ENCODE measurements at regions not wholly inside any gene's neighbourhood (a gene's known extent, or its start where the extent isn't known, plus 50 kb on each side); places are given as distances from the start of the nearest gene placed in this dataset.
A peak's percentile ranks its signal among the peaks of the same experiment; 100 is the strongest.
"Not testable (repeated sequence)": the region's sequence is repeated elsewhere in the genome, so short reads cannot be mapped to it uniquely, and the experiment has no call there.

DNA sequence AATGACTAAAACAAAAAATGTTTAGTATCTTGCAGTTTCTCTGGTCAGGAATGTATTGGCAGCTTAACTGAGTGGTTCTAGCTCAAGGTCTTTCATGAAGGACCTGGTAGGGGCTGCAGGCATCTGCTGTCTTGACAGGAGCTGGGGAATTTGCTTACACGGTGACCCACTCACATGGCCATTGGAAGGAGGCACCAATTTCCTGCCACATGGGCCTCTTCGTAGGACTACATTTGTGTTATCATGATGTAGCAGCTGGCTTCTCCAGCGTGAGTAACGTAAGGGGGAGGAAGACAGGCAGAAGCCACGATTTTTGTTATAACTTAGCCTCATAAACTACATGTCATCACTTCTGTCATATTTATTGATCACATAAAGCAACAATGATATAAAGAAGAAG is 376.3 kb downstream of the AMY1C start:
- Histone ChIP-seq H3K27me3 (replicated peaks; ENCODE audit: control insufficient read depth, insufficient read depth, low read length) (no peaks in the 10 kb centered on the region), H3K4me3 (replicated peaks; ENCODE audit: low read depth, low read length) (no peak overlapping the region), H3K36me3 (ENCODE audit: control insufficient read depth, insufficient read depth, low read length) (no peaks in the 10 kb centered on the region)
- TF ChIP-seq, protein P1, sequence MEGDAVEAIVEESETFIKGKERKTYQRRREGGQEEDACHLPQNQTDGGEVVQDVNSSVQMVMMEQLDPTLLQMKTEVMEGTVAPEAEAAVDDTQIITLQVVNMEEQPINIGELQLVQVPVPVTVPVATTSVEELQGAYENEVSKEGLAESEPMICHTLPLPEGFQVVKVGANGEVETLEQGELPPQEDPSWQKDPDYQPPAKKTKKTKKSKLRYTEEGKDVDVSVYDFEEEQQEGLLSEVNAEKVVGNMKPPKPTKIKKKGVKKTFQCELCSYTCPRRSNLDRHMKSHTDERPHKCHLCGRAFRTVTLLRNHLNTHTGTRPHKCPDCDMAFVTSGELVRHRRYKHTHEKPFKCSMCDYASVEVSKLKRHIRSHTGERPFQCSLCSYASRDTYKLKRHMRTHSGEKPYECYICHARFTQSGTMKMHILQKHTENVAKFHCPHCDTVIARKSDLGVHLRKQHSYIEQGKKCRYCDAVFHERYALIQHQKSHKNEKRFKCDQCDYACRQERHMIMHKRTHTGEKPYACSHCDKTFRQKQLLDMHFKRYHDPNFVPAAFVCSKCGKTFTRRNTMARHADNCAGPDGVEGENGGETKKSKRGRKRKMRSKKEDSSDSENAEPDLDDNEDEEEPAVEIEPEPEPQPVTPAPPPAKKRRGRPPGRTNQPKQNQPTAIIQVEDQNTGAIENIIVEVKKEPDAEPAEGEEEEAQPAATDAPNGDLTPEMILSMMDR (IDR thresholded peaks at IDR 0.05; ENCODE audit: insufficient read depth, low read length, poor library complexity, severe bottlenecking): no peak
- no peak for DNase-seq (ENCODE audit: extremely low read depth, insufficient read length)

DNA sequence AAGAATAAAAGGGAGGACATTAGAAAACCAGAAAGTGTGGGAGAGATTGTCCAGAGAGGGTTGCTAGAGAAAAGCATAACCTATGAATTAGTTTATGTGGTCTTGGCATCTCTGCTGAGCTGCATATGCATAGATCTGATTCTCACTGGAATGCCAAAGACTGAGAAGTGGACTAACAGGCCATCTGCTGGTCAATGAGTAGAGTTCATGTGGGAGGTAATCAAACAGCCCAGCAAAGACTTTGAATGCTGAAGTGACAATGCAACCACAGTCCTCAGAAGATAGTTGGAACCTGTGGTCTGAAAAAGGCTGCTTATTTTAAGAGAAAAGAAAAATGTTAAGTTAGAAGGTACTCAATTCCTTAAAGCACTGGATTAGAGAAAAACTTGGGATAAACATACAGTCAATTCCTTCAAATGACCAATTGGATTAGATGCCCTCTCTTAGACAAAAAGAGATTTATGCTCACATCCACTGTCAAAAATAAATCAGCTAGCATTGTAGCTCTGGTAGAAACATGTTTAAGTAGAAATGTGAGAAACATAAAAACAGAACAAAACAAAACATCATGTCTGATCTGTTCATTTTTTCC is 382.8 kb downstream of the AMY1C start:
- DNase-seq (ENCODE audit: extremely low read depth, insufficient read length): no peak
- Histone ChIP-seq H3K4me3 (replicated peaks; ENCODE audit: low read depth, low read length) (no peak overlapping the region), H3K36me3 (ENCODE audit: control insufficient read depth, insufficient read depth, low read length) (no peaks in the 10 kb centered on the region), H3K27me3 (replicated peaks; ENCODE audit: control insufficient read depth, insufficient read depth, low read length) (no peaks in the 10 kb centered on the region)
- TF ChIP-seq, protein P1 (IDR thresholded peaks at IDR 0.05; ENCODE audit: insufficient read depth, low read length, poor library complexity, severe bottlenecking): peak; percentile 40

DNA sequence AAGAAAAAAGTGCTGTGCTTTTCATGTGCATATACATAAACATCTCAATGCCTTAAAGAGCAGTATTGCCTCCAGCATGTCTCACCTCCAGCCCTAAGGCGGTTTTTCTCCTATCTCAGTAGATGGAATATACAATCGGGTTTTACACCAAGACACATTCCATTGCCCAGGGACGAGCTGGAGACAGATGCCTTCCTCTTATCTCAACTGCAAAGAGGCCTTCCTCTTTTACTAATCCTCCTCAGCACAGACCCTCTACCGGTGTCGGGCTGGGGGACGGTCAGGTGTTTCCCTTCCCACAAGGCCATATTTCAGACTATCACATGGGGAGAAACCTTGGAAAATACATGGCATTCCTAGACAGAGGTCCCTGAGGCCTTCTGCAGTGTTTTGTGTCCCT is 385.3 kb downstream of the AMY1C start:
- not testable (repeated sequence) for H3K36me3 ChIP-seq (ENCODE audit: control insufficient read depth, insufficient read depth, low read length); DNase-seq (ENCODE audit: extremely low read depth, insufficient read length); H3K4me3 ChIP-seq (replicated peaks; ENCODE audit: low read depth, low read length); H3K27me3 ChIP-seq (replicated peaks; ENCODE audit: control insufficient read depth, insufficient read depth, low read length)

DNA sequence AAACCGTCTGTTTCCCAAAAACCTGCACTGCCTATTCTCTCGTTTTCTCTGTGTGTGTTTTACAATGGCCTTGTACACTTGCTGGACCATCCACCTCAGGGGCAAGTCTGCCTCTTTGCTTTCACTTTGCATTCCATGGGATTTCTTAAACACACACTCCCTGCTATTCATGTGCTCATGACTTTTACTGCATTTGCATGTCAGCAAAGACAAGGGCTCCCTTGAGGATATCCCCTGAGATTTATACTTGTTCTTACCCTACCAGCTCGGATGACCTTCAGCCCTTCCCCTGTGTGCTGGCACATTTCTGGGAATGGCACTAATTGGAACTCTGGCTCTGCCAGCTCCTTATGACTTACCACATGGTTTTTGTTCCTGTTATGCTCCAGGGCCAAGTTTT is 386.9 kb downstream of the AMY1C start:
- Histone ChIP-seq H3K27me3 (replicated peaks; ENCODE audit: control insufficient read depth, insufficient read depth, low read length) (no peaks in the 10 kb centered on the region), H3K36me3 (ENCODE audit: control insufficient read depth, insufficient read depth, low read length) (no peaks in the 10 kb centered on the region), H3K4me3 (replicated peaks; ENCODE audit: low read depth, low read length) (no peak overlapping the region)
- DNase-seq (ENCODE audit: extremely low read depth, insufficient read length): no peak
- TF ChIP-seq, protein P1 (IDR thresholded peaks at IDR 0.05; ENCODE audit: insufficient read depth, low read length, poor library complexity, severe bottlenecking): no peak

DNA sequence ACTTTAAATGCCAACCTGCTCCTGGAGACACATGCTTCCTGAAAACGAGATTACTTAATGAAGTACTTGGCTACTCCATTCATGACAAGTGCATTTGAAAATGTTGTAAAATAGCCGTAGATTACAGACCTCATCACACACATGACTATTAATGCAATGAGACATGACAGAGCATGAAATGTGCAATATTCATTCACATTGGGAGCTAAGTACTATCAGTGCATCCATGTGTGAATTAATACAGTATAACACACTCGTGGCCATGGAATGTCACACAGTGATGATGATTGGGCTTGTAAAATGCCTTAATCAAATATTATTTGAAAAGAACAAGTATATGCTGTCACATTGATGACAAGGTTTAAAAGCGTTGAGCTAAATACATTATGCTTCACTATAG is 407.0 kb downstream of the AMY1C start:
- no peaks in the 10 kb centered on the region for H3K36me3 ChIP-seq (ENCODE audit: control insufficient read depth, insufficient read depth, low read length)
- H3K4me3 ChIP-seq (replicated peaks; ENCODE audit: low read depth, low read length): no peak overlapping the region
- H3K27me3 ChIP-seq (replicated peaks; ENCODE audit: control insufficient read depth, insufficient read depth, low read length): no peaks in the 10 kb centered on the region
- TF ChIP-seq, protein P1 (IDR thresholded peaks at IDR 0.05; ENCODE audit: insufficient read depth, low read length, poor library complexity, severe bottlenecking): no peak
- DNase-seq (ENCODE audit: extremely low read depth, insufficient read length): no peak

DNA sequence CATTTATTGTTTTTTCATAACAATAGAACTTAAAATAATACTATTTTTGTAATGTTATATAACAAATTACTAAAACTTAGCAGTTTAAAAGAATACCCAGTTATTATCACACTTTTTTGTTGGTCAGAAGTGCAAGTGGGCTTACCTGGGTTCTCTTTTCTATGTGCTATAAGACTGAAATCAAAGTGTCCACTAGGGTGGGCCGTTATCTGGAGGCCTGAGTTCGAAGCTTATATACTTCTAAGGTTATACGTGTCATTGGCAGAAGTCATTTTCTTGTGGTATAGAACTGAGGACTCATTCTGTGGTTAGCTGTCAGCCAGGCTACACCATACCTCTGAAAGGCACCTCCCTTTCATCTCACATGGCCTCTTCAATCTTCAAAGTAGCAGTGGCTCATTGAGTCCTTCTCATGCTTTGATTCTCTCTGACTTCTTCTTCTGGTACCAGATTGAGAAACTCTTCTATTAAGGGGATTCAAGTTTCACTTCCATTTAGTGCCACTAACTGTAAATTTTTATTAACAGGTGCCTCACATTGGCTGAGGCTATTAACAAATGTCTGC is 414.3 kb downstream of the AMY1C start:
- Histone ChIP-seq H3K36me3 (ENCODE audit: control insufficient read depth, insufficient read depth, low read length) (no peaks in the 10 kb centered on the region), H3K4me3 (replicated peaks; ENCODE audit: low read depth, low read length) (no peak overlapping the region), H3K27me3 (replicated peaks; ENCODE audit: control insufficient read depth, insufficient read depth, low read length) (no peaks in the 10 kb centered on the region)
- DNase-seq (ENCODE audit: extremely low read depth, insufficient read length): no peak
- TF ChIP-seq, protein P1 (IDR thresholded peaks at IDR 0.05; ENCODE audit: insufficient read depth, low read length, poor library complexity, severe bottlenecking): no peak
